ENCODE measurements at regions not wholly inside any gene's neighbourhood (a gene's known extent, or its start where the extent isn't known, plus 50 kb on each side); places are given as distances from the start of the nearest gene placed in this dataset.

GRCh38 chr12:111040690-111041089, 120.3 kb upstream of the MYL2 start:
- DNase-seq (ENCODE audit: low read depth), result no peak

- no peak for DNase-seq (ENCODE audit: low read depth)
Observed at GRCh38 chr12:111038941-111039340, 118.6 kb upstream of the MYL2 start.

GRCh38 chr12:111038077-111038476, 117.7 kb upstream of the MYL2 start:
- DNase-seq (ENCODE audit: low read depth), result no peak

- DNase-seq (ENCODE audit: low read depth), result no peak
Observed at GRCh38 chr12:111037047-111037446, 116.7 kb upstream of the MYL2 start.

- DNase-seq (ENCODE audit: low read depth), result no peak
Observed at GRCh38 chr12:111035578-111036301, 115.4 kb upstream of the MYL2 start.

GRCh38 chr12:111034886-111035577, 114.7 kb upstream of the MYL2 start:
- DNase-seq (ENCODE audit: low read depth), result no peak

GRCh38 chr12:111034083-111034885, 113.9 kb upstream of the MYL2 start, which contains the start of gene CUX2:
TSS of gene CUX2 (plus strand) at chr12:111034165.
- DNase-seq (ENCODE audit: low read depth), result no peak

GRCh38 chr12:111033281-111034082, 113.1 kb upstream of the MYL2 start:
- DNase-seq (ENCODE audit: low read depth), result no peak

- no peak for DNase-seq (ENCODE audit: low read depth)
Observed at GRCh38 chr12:111032591-111032919, 112.2 kb upstream of the MYL2 start.

GRCh38 chr12:111031916-111032590, 111.7 kb upstream of the MYL2 start:
- DNase-seq (ENCODE audit: low read depth), result no peak

GRCh38 chr12:111030800-111031199, 110.4 kb upstream of the MYL2 start:
- no peak for DNase-seq (ENCODE audit: low read depth)

GRCh38 chr12:111029732-111030131, 109.4 kb upstream of the MYL2 start:
- DNase-seq (ENCODE audit: low read depth), result no peak

GRCh38 chr12:111029305-111029704, 108.9 kb upstream of the MYL2 start:
- no peak for DNase-seq (ENCODE audit: low read depth)

- no peak for DNase-seq (ENCODE audit: low read depth)
Observed at GRCh38 chr12:111028830-111029229, 108.5 kb upstream of the MYL2 start.

- DNase-seq (ENCODE audit: low read depth), result no peak
Observed at GRCh38 chr12:111027431-111027830, 107.1 kb upstream of the MYL2 start.

GRCh38 chr12:111025792-111026430, 105.5 kb upstream of the MYL2 start:
- no peak for DNase-seq (ENCODE audit: low read depth)

GRCh38 chr12:111025301-111025700, 104.9 kb upstream of the MYL2 start:
- DNase-seq (ENCODE audit: low read depth), result no peak

- DNase-seq (ENCODE audit: low read depth), result peak; percentile 26
Observed at GRCh38 chr12:111024205-111024801, 103.9 kb upstream of the MYL2 start.

GRCh38 chr12:111022386-111022785, 102.0 kb upstream of the MYL2 start:
- DNase-seq (ENCODE audit: low read depth), result no peak

- no peak for DNase-seq (ENCODE audit: low read depth)
Observed at GRCh38 chr12:111014547-111014946, 94.2 kb upstream of the MYL2 start.

- DNase-seq (ENCODE audit: low read depth), result no peak
Observed at GRCh38 chr12:111012918-111013317, 92.5 kb upstream of the MYL2 start.
